Parathyroid adenoma (tissue), 2 donors: ENCODE measurements at regions not wholly inside any gene's neighbourhood (a gene's known extent, or its start where the extent isn't known, plus 50 kb on each side); places are given as distances from the start of the nearest gene placed in this dataset.
A peak's percentile ranks its signal among the peaks of the same experiment; 100 is the strongest.

Experiments used
- H2AFZ ChIP-seq: fragments of 300-600 bp; sonication (generic); one replicate; pipeline ENCODE4 v1.7.0; 2017; ENCODE audit warnings: antibody characterized with exemption, mild to moderate bottlenecking
- H3K27ac ChIP-seq: fragments of 300-600 bp; sonication (generic); one replicate; pipeline ENCODE4 v1.7.0; 2017
- H3K27me3 ChIP-seq: fragments of 300-600 bp; sonication (generic); one replicate; pipeline ENCODE4 v1.7.0; 2017; ENCODE audit warnings: low read length; ENCODE audit not compliant: control insufficient read depth, insufficient read depth
- H3K36me3 ChIP-seq: fragments of 300-600 bp; sonication (generic); one replicate; pipeline ENCODE4 v1.7.0; 2017; ENCODE audit warnings: low read length; ENCODE audit not compliant: control insufficient read depth, insufficient read depth
- H3K4me1 ChIP-seq: fragments of 300-600 bp; sonication (generic); one replicate; pipeline ENCODE4 v1.7.0; 2017; ENCODE audit warnings: control low read depth
- H3K4me2 ChIP-seq: fragments of 300-600 bp; sonication (generic); one replicate; pipeline ENCODE4 v1.7.0; 2017; ENCODE audit warnings: low read length
- H3K4me3 ChIP-seq: fragments of 300-600 bp; sonication (generic); one replicate; pipeline ENCODE4 v1.7.0; 2017; ENCODE audit warnings: low read depth, low read length
- H3K79me2 ChIP-seq: fragments of 300-600 bp; sonication (generic); one replicate; pipeline ENCODE4 v1.7.0; 2017; ENCODE audit warnings: control low read depth
- H3K9ac ChIP-seq: fragments of 300-600 bp; sonication (generic); one replicate; pipeline ENCODE4 v1.7.0; 2017; ENCODE audit warnings: mild to moderate bottlenecking
- H3K9me3 ChIP-seq: fragments of 300-600 bp; sonication (generic); one replicate; pipeline ENCODE4 v1.7.0; 2017; ENCODE audit warnings: low read length; ENCODE audit not compliant: control insufficient read depth
- CTCF ChIP-seq: fragments of 300-600 bp; sonication (generic); IDR thresholded peaks from one replicate; pipeline ENCODE4 v1.7.0; 2017; ENCODE audit warnings: antibody characterized with exemption, mild to moderate bottlenecking
- donor health status: primary hyperparathyroidism.

- no peak overlapping the region for H3K9ac ChIP-seq
- peak overlapping the region; percentile 5 for H2AFZ ChIP-seq
- H3K4me3 ChIP-seq = peak overlapping the region; percentile 12
- no peak for TF ChIP-seq CTCF
- no peaks in the 10 kb centered on the region for H3K9me3 ChIP-seq
- H3K36me3 ChIP-seq = no peaks in the 10 kb centered on the region
- H3K27ac ChIP-seq = peak overlapping the region; percentile 72
- H3K4me2 ChIP-seq = peak overlapping the region; percentile 63
- peaks cover 7% of the 10 kb centered on the region for H3K4me1 ChIP-seq
- H3K79me2 ChIP-seq = no peaks in the 10 kb centered on the region
- H3K27me3 ChIP-seq = no peaks in the 10 kb centered on the region
These were observed 65.2 kb downstream of the SIK1 start for GRCh38 chr21:43361493-43362296.

GRCh38 chr21:43361127-43361492 is 65.8 kb downstream of the SIK1 start:
- TF ChIP-seq CTCF = no peak

GRCh38 chr21:43360441-43361126 is 66.3 kb downstream of the SIK1 start:
- Histone ChIP-seq H3K9me3 (no peaks in the 10 kb centered on the region), H3K27ac (no peak overlapping the region), H3K36me3 (no peaks in the 10 kb centered on the region), H3K4me2 (peak overlapping the region; percentile 63), H3K27me3 (no peaks in the 10 kb centered on the region), H3K79me2 (no peaks in the 10 kb centered on the region), H3K9ac (no peak overlapping the region), H3K4me3 (no peak overlapping the region), H2AFZ (no peak overlapping the region), H3K4me1 (peaks cover 7% of the 10 kb centered on the region)
- TF ChIP-seq CTCF = no peak

More at GRCh38 chr21:43361127-43361492, 65.8 kb downstream of the SIK1 start:
- Histone ChIP-seq H3K4me3 (peak overlapping the region; percentile 12), H3K36me3 (no peaks in the 10 kb centered on the region), H3K9ac (no peak overlapping the region), H3K79me2 (no peaks in the 10 kb centered on the region), H3K27me3 (no peaks in the 10 kb centered on the region), H2AFZ (peak overlapping the region; percentile 5), H3K4me2 (peak overlapping the region; percentile 63), H3K27ac (peak overlapping the region; percentile 72), H3K9me3 (no peaks in the 10 kb centered on the region), H3K4me1 (peaks cover 7% of the 10 kb centered on the region)

GRCh38 chr21:43358940-43359822 is 67.8 kb downstream of the SIK1 start:
- Histone ChIP-seq H2AFZ (no peak overlapping the region), H3K9ac (no peak overlapping the region), H3K36me3 (no peaks in the 10 kb centered on the region), H3K27ac (no peak overlapping the region), H3K4me2 (no peak overlapping the region), H3K79me2 (no peaks in the 10 kb centered on the region), H3K4me1 (peaks cover 5% of the 10 kb centered on the region), H3K9me3 (no peaks in the 10 kb centered on the region), H3K4me3 (no peak overlapping the region), H3K27me3 (no peaks in the 10 kb centered on the region)
- TF ChIP-seq CTCF = no peak
